Adrenal gland (tissue), 9 donors: ENCODE measurements at regions not wholly inside any gene's neighbourhood (a gene's known extent, or its start where the extent isn't known, plus 50 kb on each side); places are given as distances from the start of the nearest gene placed in this dataset.

Experiments used
- DNase-seq, 7 donors: peaks; one replicate each; pipeline ENCODE4 v3.0.0-alpha.2; 2019 to 2020
- H3K27ac ChIP-seq, 5 donors: fragments of 200-600 bp; sonication (generic) in 4 of 5; 1 replicate in 3 of 5; 2 replicates in 2 of 5; pipeline versions ENCODE4 v1.5.1 to v1.8.0; 2016 to 2020; ENCODE audit warnings: mild to moderate bottlenecking in 1 of 5
- H3K27me3 ChIP-seq: fragments of 200-600 bp; 2 replicates; pipeline ENCODE4 v1.8.0; 2021
- H3K36me3 ChIP-seq, 2 donors: fragments of 200-600 bp; replicated peaks in 1 of 2; 1 replicate in 1 of 2; 2 replicates in 1 of 2; pipeline versions ENCODE4 v1.5.1 to v1.8.0; 2018 to 2022
- H3K4me1 ChIP-seq, 2 donors: fragments of 200-600 bp; replicated peaks in 1 of 2; 1 replicate in 1 of 2; 2 replicates in 1 of 2; pipeline versions ENCODE4 v1.5.1 to v1.8.0; 2018 to 2021
- H3K4me3 ChIP-seq, 4 donors: fragments of 200-600 bp; sonication (generic) in 3 of 4; one replicate each; pipeline ENCODE4 v1.5.1; 2016 to 2018
- H3K9me3 ChIP-seq, 3 donors: fragments of 200-600 bp; sonication (generic) in 1 of 3; replicated peaks in 1 of 3; 1 replicate in 2 of 3; 2 replicates in 1 of 3; pipeline versions ENCODE4 v1.5.1 to v1.8.0; 2016 to 2021
- CTCF ChIP-seq, 6 experiments: fragments of 450-650 bp in 4 of 6; fragments of 200-600 bp in 2 of 6; sonication (generic) in 1 of 6; IDR thresholded peaks; 1 replicate in 5 of 6; 2 replicates in 1 of 6; pipeline versions ENCODE4 v1.5.1 to v1.8.0; 2016 to 2021; ENCODE audit warnings: antibody characterized with exemption in 6 of 6, mild to moderate bottlenecking in 2 of 6, moderate library complexity in 1 of 6
- POLR2A ChIP-seq, 2 donors: fragments of 450-650 bp; IDR thresholded peaks; one replicate each; pipeline ENCODE4 v1.6.1; 2017; ENCODE audit warnings: antibody characterized with exemption in 2 of 2, mild to moderate bottlenecking in 2 of 2, moderate library complexity in 1 of 2
- WGBS, 4 donors: extraction: QIAGEN DNeasy Blood & Tissue Kit in 2 of 4; methylation state at CpG; one replicate each; pipeline versions ENCODE4 v1.1.5 to v1.1.7; 2013 to 2017; 5-methylcytosine and 5-hydroxymethylcytosine counted together
- intact Hi-C, 2 donors: fragments of 100-400 bp; cut with DNase I; formaldehyde crosslinking; loops; one replicate each; pipeline versions ENCODE4 v1.14.1 to v1.15.0; 2022 to 2023
- donor health status: healthy with polysubstance abuse.
- donor health status: Bipolar disorder and iron deficiency.
- donor health status: DM: yes; HTN: yes; CAD: no.
- donor health status: DM: no; HTN: no; CAD: no.
- donor health status: DM: no; HTN: no; CAD: no.

- H3K4me3 ChIP-seq: no peak overlapping the region
- no peak overlapping the region for H3K27ac ChIP-seq
- DNase-seq: no peak
- TF ChIP-seq POLR2A (IDR thresholded peaks at IDR 0.05) (no peak), CTCF (IDR thresholded peaks at IDR 0.05) (no peak)
- intact Hi-C loops: loop anchor here in 1 of 2 donors (10.0 kb wide), 1 partner anchor 108 kb away; the partner anchor contains the start of gene RASGRP1
- WGBS, 4 donors: 75 to 80% (median 78%) methylated on average over 14 of the region's 14 CpGs
- H3K4me1 ChIP-seq: no peaks in the 10 kb centered on the region
- no peaks in the 10 kb centered on the region for H3K27me3 ChIP-seq
- H3K9me3 ChIP-seq: no peaks in the 10 kb centered on the region
- H3K36me3 ChIP-seq: no peaks in the 10 kb centered on the region
These were observed 108.4 kb upstream of the RASGRP1 start for GRCh38 chr15:38672814-38673670.

DNA sequence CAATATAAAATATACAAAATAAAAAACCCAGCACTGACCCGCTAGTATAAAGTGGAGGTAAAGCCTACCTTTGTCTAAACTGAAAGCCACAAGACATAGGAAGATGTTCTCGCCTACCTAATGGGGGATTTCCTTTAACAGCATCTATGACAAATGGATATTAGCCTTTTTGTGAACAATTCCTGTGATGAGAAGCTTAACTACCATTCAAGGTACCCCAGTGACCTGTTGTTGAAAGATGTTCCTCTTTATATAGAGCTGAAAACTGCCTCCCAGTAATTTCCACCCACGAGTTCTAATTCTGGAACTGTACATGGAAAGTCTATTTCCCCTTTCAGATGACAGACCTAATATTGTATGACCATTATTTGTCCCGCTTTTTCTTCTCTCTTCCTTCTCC, 109.8 kb upstream of the RASGRP1 start:
- intact Hi-C loops: loop anchor here in 1 of 2 donors (10.0 kb wide), 1 partner anchor 110 kb away; the partner anchor contains the start of gene RASGRP1
- H3K27me3 ChIP-seq: no peaks in the 10 kb centered on the region
- H3K36me3 ChIP-seq: no peaks in the 10 kb centered on the region
- H3K9me3 ChIP-seq: no peaks in the 10 kb centered on the region
- no peak overlapping the region for H3K27ac ChIP-seq
- no peak for DNase-seq
- H3K4me1 ChIP-seq: no peaks in the 10 kb centered on the region
- H3K4me3 ChIP-seq: no peak overlapping the region
- TF ChIP-seq CTCF (IDR thresholded peaks at IDR 0.05): no peak
- no peak for TF ChIP-seq POLR2A (IDR thresholded peaks at IDR 0.05)
- 72 to 82% (median 77%) methylated on average over 4 of the region's 4 CpGs for WGBS, 4 donors

GRCh38 chr15:38678281-38678680, 113.7 kb upstream of the RASGRP1 start:
- no peak overlapping the region for H3K27ac ChIP-seq
- intact Hi-C loops: loop anchor here in 1 of 2 donors (10.0 kb wide), 1 partner anchor 113 kb away; the partner anchor contains the start of gene RASGRP1
- no peak for DNase-seq
- H3K9me3 ChIP-seq: no peaks in the 10 kb centered on the region
- no peaks in the 10 kb centered on the region for H3K27me3 ChIP-seq
- H3K36me3 ChIP-seq: no peaks in the 10 kb centered on the region
- H3K4me3 ChIP-seq: no peak overlapping the region
- no peaks in the 10 kb centered on the region for H3K4me1 ChIP-seq
- WGBS, 4 donors: 92 to 95% (median 94%) methylated on average over 2 of the region's 2 CpGs
- TF ChIP-seq POLR2A (IDR thresholded peaks at IDR 0.05): no peak
- no peak for TF ChIP-seq CTCF (IDR thresholded peaks at IDR 0.05)

GRCh38 chr15:38680775-38681174, 116.2 kb upstream of the RASGRP1 start:
- TF ChIP-seq POLR2A (IDR thresholded peaks at IDR 0.05) (no peak), CTCF (IDR thresholded peaks at IDR 0.05) (no peak)
- 81 to 85% (median 82%) methylated on average over 5 of the region's 5 CpGs for WGBS, 4 donors
- DNase-seq: no peak
- Histone ChIP-seq H3K27me3 (no peaks in the 10 kb centered on the region), H3K4me1 (no peaks in the 10 kb centered on the region), H3K9me3 (no peaks in the 10 kb centered on the region), H3K4me3 (no peak overlapping the region), H3K27ac (no peak overlapping the region), H3K36me3 (no peaks in the 10 kb centered on the region)
- intact Hi-C loops: loop anchor here (5.0 to 10.0 kb wide), 3 partner anchors 118 to 236 kb away; partner anchors contain the start of gene RASGRP1 (in 1 of the 2)
